RWPE2 (cell line): ENCODE measurements at regions not wholly inside any gene's neighbourhood (a gene's known extent, or its start where the extent isn't known, plus 50 kb on each side); places are given as distances from the start of the nearest gene placed in this dataset.

Experiments
- ATAC-seq: fragments of 200-7000 bp; cut with Tn5 transposase; 3 replicates; pipeline ENCODE4 v1.9.1; 2021; ENCODE audit warnings: low read depth
- DNase-seq: peaks from one replicate; pipeline ENCODE4 v3.0.0-alpha.2; 2020; ENCODE audit warnings: low spot score
- H3K27ac ChIP-seq: fragments of 450-650 bp; 2 replicates; pipeline ENCODE4 v1.5.1; 2017; ENCODE audit warnings: mild to moderate bottlenecking; ENCODE audit not compliant: poor library complexity, severe bottlenecking
- H3K27me3 ChIP-seq: fragments of 250-450 bp; sonication (Bioruptor Pico); 2 replicates; pipeline ENCODE4 v1.5.1; 2021; ENCODE audit warnings: mild to moderate bottlenecking, moderate library complexity; ENCODE audit not compliant: insufficient read depth, poor library complexity, severe bottlenecking
- H3K36me3 ChIP-seq: fragments of 250-450 bp; sonication (Bioruptor Pico); 2 replicates; pipeline ENCODE4 v1.5.1; 2020; ENCODE audit warnings: low read depth, mild to moderate bottlenecking, moderate library complexity
- H3K4me1 ChIP-seq: fragments of 250-450 bp; sonication (Bioruptor Pico); 2 replicates; pipeline ENCODE4 v1.5.1; 2021; ENCODE audit warnings: mild to moderate bottlenecking, moderate library complexity; ENCODE audit not compliant: insufficient read depth, poor library complexity, severe bottlenecking
- H3K4me3 ChIP-seq: fragments of 250-450 bp; sonication (Bioruptor Pico); 2 replicates; pipeline ENCODE4 v1.5.1; 2021; ENCODE audit warnings: mild to moderate bottlenecking, moderate library complexity; ENCODE audit not compliant: severe bottlenecking
- H3K9me3 ChIP-seq: fragments of 250-450 bp; sonication (Bioruptor Pico); 2 replicates; pipeline ENCODE4 v1.5.1; 2021; ENCODE audit warnings: mild to moderate bottlenecking, moderate library complexity; ENCODE audit not compliant: severe bottlenecking
- CTCF ChIP-seq: fragments of 450-650 bp; IDR thresholded peaks from one replicate; pipeline ENCODE4 v1.5.1; 2017; ENCODE audit warnings: mild to moderate bottlenecking, moderate library complexity; ENCODE audit not compliant: poor library complexity, severe bottlenecking

GRCh38 chr4:32488690-32489089 is 1768.5 kb downstream of the PCDH7 start:
- peak; percentile 97 for ATAC-seq
- H3K36me3 ChIP-seq: no peaks in the 10 kb centered on the region
- no peaks in the 10 kb centered on the region for H3K9me3 ChIP-seq
- no peak for TF ChIP-seq CTCF
- DNase-seq: no peak
- H3K27me3 ChIP-seq: no peaks in the 10 kb centered on the region
- no peak overlapping the region for H3K4me3 ChIP-seq
- H3K27ac ChIP-seq: peak overlapping the region; percentile 41
- peaks cover 9% of the 10 kb centered on the region for H3K4me1 ChIP-seq

GRCh38 chr4:32499171-32499570 is 1779.0 kb downstream of the PCDH7 start:
- peak overlapping the region; percentile 65 for H3K27ac ChIP-seq
- no peak overlapping the region for H3K4me3 ChIP-seq
- DNase-seq (no peak), ATAC-seq (peak; percentile 98)
- no peak for TF ChIP-seq CTCF
- H3K4me1 ChIP-seq: peaks cover 5% of the 10 kb centered on the region
- no peaks in the 10 kb centered on the region for H3K9me3 ChIP-seq
- H3K27me3 ChIP-seq: no peaks in the 10 kb centered on the region
- H3K36me3 ChIP-seq: no peaks in the 10 kb centered on the region

DNA sequence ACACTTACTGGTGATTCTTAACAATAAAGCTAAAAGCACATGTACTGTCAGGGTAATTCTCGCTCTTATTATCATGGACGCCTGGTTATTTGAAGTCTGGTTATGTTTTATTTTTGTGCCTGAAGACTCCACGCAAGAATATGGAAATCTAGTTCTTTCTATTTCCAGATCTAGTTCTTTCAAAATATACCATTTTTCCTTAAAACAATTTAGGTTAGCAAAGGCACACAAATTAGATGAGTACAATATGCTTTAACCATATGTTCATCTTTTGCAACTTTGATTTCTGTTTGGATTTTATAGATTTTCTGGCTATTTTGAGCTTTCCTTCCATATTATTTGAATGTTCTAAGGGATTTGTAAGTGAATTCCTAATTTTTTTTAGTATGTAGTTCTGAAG is 1783.1 kb downstream of the PCDH7 start:
- DNase-seq (no peak), ATAC-seq (no peak)
- Histone ChIP-seq H3K27me3 (no peaks in the 10 kb centered on the region), H3K9me3 (no peaks in the 10 kb centered on the region), H3K27ac (no peak overlapping the region), H3K4me3 (no peak overlapping the region), H3K4me1 (peaks cover 5% of the 10 kb centered on the region), H3K36me3 (no peaks in the 10 kb centered on the region)
- TF ChIP-seq CTCF: no peak

DNA sequence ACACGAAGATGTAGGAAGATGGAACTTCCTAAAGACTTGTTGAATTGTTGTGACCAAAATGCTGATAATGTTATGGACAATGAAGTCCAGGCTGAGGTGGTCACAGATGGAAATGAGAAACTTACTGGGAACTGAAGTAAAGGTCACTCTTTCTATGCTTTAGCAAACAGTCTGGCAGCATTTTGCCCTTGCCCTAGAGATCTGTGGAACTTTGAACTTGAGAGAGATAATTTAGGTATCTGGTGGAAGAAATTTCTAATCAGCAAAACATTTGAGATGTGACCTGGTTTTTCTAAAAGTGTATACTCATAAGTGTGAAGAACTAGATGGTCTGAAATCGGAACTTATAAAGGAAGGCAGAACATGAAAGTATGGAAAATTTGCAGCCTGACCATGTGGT is 1785.9 kb downstream of the PCDH7 start:
- Histone ChIP-seq H3K27me3 (no peaks in the 10 kb centered on the region), H3K4me3 (no peak overlapping the region), H3K27ac (no peak overlapping the region), H3K4me1 (no peaks in the 10 kb centered on the region), H3K9me3 (no peaks in the 10 kb centered on the region), H3K36me3 (no peaks in the 10 kb centered on the region)
- TF ChIP-seq CTCF: no peak
- DNase-seq: no peak
- no peak for ATAC-seq

DNA sequence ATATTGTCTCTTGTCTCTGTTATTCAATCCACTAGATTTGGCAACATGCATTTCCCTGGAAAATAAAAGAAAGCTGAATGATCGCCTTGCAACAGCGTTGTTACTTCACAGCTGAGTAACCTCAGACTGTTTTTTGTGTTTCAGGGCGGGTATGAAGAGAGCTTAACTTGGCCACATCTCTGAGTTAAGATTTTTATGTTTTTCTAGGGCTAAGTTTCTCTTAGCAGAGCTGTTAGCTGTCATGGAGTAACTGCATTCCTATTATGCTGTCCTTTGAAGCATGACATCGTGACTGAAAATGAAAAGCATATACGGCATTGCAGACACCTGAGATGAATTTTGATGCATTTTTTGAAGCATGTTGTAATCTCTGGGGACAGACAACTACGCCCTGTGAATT is 1798.9 kb downstream of the PCDH7 start:
- TF ChIP-seq CTCF: no peak
- no peaks in the 10 kb centered on the region for H3K27me3 ChIP-seq
- H3K4me3 ChIP-seq: no peak overlapping the region
- H3K27ac ChIP-seq: no peak overlapping the region
- no peaks in the 10 kb centered on the region for H3K36me3 ChIP-seq
- H3K4me1 ChIP-seq: no peaks in the 10 kb centered on the region
- no peaks in the 10 kb centered on the region for H3K9me3 ChIP-seq
- peak; percentile 60 for ATAC-seq
- no peak for DNase-seq
